ENCODE measurements at regions not wholly inside any gene's neighbourhood (a gene's known extent, or its start where the extent isn't known, plus 50 kb on each side); places are given as distances from the start of the nearest gene placed in this dataset.

GRCh38 chr13:72412481-72412880 lies 314.9 kb downstream of the MZT1 start:
- ChIA-PET POLR2A (no interaction called here), CTCF (no interaction called here)
- no peaks in the 10 kb centered on the region for H3K9me3 Mint-ChIP-seq
- ATAC-seq (ENCODE audit: poor library complexity): no peak
- Histone ChIP-seq H3K27ac (ENCODE audit: low read depth in 1 of 2, low read length in 2 of 2) (no peak overlapping the region), H3K4me1 (ENCODE audit: insufficient read depth, low read length) (no peaks in the 10 kb centered on the region), H3K4me3 (ENCODE audit: low read length) (no peak overlapping the region), H3K27me3 (ENCODE audit: control insufficient read depth in 1 of 2, insufficient read depth in 2 of 2, low read length in 2 of 2) (no peaks in the 10 kb centered on the region), H3K36me3 (ENCODE audit: insufficient read depth, low read length) (no peaks in the 10 kb centered on the region), H3K9me3 (ENCODE audit: control insufficient read depth in 1 of 2, insufficient read depth in 1 of 2, low read length in 2 of 2) (no peaks in the 10 kb centered on the region)
- no peaks in the 10 kb centered on the region for H3K27me3 Mint-ChIP-seq
- intact Hi-C loops (cut with DNase I, micrococcal nuclease): no loop called here
- no peak overlapping the region for H3K27ac Mint-ChIP-seq
- no peak for DNase-seq
- no peaks in the 10 kb centered on the region for H3K4me1 Mint-ChIP-seq (ENCODE audit: low read depth)
- H3K4me3 Mint-ChIP-seq: no peak overlapping the region
- no peaks in the 10 kb centered on the region for H3K36me3 Mint-ChIP-seq (ENCODE audit: low read depth)
- TF ChIP-seq, protein P1, sequence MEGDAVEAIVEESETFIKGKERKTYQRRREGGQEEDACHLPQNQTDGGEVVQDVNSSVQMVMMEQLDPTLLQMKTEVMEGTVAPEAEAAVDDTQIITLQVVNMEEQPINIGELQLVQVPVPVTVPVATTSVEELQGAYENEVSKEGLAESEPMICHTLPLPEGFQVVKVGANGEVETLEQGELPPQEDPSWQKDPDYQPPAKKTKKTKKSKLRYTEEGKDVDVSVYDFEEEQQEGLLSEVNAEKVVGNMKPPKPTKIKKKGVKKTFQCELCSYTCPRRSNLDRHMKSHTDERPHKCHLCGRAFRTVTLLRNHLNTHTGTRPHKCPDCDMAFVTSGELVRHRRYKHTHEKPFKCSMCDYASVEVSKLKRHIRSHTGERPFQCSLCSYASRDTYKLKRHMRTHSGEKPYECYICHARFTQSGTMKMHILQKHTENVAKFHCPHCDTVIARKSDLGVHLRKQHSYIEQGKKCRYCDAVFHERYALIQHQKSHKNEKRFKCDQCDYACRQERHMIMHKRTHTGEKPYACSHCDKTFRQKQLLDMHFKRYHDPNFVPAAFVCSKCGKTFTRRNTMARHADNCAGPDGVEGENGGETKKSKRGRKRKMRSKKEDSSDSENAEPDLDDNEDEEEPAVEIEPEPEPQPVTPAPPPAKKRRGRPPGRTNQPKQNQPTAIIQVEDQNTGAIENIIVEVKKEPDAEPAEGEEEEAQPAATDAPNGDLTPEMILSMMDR (IDR thresholded peaks at IDR 0.05): no peak

GRCh38 chr13:72405441-72405840 lies 322.0 kb downstream of the MZT1 start:
- no peaks in the 10 kb centered on the region for H3K27me3 ChIP-seq (ENCODE audit: control insufficient read depth in 1 of 2, insufficient read depth in 2 of 2, low read length in 2 of 2)
- Mint-ChIP-seq H3K4me1 (ENCODE audit: low read depth) (no peaks in the 10 kb centered on the region), H3K9me3 (no peaks in the 10 kb centered on the region), H3K4me3 (no peak overlapping the region), H3K27me3 (no peaks in the 10 kb centered on the region), H3K27ac (no peak overlapping the region), H3K36me3 (ENCODE audit: low read depth) (no peaks in the 10 kb centered on the region)
- H3K4me1 ChIP-seq (ENCODE audit: insufficient read depth, low read length): no peaks in the 10 kb centered on the region
- ChIA-PET POLR2A (no interaction called here), CTCF (no interaction called here)
- TF ChIP-seq, protein P1 (IDR thresholded peaks at IDR 0.05): no peak
- H3K9me3 ChIP-seq (ENCODE audit: control insufficient read depth in 1 of 2, insufficient read depth in 1 of 2, low read length in 2 of 2): no peaks in the 10 kb centered on the region
- DNase-seq: no peak
- no peaks in the 10 kb centered on the region for H3K36me3 ChIP-seq (ENCODE audit: insufficient read depth, low read length)
- no peak overlapping the region for H3K4me3 ChIP-seq (ENCODE audit: low read length)
- H3K27ac ChIP-seq (ENCODE audit: low read depth in 1 of 2, low read length in 2 of 2): no peak overlapping the region
- no peak for ATAC-seq (ENCODE audit: poor library complexity)
- intact Hi-C loops (cut with DNase I, micrococcal nuclease): no loop called here

DNA sequence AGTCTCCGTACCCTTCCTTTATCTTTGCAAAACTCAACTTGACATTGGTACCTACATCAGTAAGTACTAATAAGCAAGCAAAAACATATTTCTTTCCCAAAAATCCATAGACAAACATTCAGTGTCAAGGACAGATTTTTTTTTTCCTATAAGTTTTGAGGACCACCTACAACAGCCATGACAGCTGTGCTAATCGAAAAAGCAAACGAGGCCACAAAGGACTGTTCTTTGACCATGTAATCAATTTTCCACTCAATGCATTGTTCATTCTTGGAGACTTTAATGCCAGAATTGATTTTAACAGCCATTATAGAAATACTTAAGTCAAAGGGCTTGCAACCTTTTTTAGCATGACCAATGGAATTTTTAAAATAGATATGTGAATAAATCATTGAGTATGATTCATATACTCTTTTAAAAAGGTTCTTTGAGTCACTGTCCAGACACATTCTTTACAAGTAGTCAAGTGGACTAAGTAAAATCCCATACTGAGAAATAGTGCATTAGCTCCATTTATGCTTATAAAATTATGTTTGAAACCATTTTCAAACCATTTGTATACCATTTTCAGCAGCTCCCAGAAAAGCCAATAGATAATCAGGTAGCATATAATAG lies 323.9 kb downstream of the MZT1 start:
- Mint-ChIP-seq H3K4me1 (ENCODE audit: low read depth) (no peaks in the 10 kb centered on the region), H3K36me3 (ENCODE audit: low read depth) (no peaks in the 10 kb centered on the region), H3K27ac (no peak overlapping the region), H3K4me3 (no peak overlapping the region), H3K9me3 (no peaks in the 10 kb centered on the region), H3K27me3 (no peaks in the 10 kb centered on the region)
- H3K27me3 ChIP-seq (ENCODE audit: control insufficient read depth in 1 of 2, insufficient read depth in 2 of 2, low read length in 2 of 2): no peaks in the 10 kb centered on the region
- no peak overlapping the region for H3K27ac ChIP-seq (ENCODE audit: low read depth in 1 of 2, low read length in 2 of 2)
- ATAC-seq (ENCODE audit: poor library complexity) (no peak), DNase-seq (no peak)
- H3K4me3 ChIP-seq (ENCODE audit: low read length): no peak overlapping the region
- TF ChIP-seq, protein P1 (IDR thresholded peaks at IDR 0.05): no peak
- no peaks in the 10 kb centered on the region for H3K4me1 ChIP-seq (ENCODE audit: insufficient read depth, low read length)
- intact Hi-C loops (cut with DNase I, micrococcal nuclease): no loop called here
- H3K36me3 ChIP-seq (ENCODE audit: insufficient read depth, low read length): no peaks in the 10 kb centered on the region
- no peaks in the 10 kb centered on the region for H3K9me3 ChIP-seq (ENCODE audit: control insufficient read depth in 1 of 2, insufficient read depth in 1 of 2, low read length in 2 of 2)
- ChIA-PET CTCF (no interaction called here), POLR2A (no interaction called here)
